ENCODE measurements at regions not wholly inside any gene's neighbourhood (a gene's known extent, or its start where the extent isn't known, plus 50 kb on each side); places are given as distances from the start of the nearest gene placed in this dataset.

DNA sequence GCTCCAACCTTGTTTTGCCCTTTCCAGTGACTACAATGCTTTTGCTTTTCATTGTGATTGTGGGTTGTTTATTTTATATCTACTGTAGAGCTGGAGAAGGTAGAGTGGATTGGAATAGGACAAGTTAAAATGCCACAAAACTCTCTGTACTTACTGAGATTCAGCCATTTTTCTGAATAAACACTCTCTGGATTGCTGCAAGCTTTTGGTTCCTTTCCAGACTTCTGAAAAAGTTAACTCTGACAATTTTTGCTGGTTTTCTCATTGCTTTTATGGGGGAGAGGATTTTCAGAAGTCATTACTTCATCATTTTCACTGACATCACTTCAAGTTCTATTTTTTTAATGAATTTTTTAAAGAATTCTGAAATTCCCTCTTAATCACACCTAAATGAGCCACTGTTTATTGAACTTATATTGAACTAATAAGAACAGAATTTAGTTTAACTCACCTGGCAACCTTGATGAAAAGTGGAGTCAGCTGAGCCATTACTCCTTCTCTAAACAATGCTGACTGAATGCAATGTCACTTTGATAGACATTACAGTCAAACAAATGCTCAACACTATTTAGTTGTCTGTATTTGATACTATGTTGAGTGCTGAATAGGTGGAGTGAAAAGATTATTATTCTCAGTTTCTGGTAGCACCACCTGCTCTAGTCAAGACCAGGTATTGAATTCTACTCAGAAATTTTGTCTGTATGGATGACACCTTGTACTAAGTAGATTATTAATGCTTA, 303.5 kb downstream of the DLEU7 start:
- TF ChIP-seq, protein P1, sequence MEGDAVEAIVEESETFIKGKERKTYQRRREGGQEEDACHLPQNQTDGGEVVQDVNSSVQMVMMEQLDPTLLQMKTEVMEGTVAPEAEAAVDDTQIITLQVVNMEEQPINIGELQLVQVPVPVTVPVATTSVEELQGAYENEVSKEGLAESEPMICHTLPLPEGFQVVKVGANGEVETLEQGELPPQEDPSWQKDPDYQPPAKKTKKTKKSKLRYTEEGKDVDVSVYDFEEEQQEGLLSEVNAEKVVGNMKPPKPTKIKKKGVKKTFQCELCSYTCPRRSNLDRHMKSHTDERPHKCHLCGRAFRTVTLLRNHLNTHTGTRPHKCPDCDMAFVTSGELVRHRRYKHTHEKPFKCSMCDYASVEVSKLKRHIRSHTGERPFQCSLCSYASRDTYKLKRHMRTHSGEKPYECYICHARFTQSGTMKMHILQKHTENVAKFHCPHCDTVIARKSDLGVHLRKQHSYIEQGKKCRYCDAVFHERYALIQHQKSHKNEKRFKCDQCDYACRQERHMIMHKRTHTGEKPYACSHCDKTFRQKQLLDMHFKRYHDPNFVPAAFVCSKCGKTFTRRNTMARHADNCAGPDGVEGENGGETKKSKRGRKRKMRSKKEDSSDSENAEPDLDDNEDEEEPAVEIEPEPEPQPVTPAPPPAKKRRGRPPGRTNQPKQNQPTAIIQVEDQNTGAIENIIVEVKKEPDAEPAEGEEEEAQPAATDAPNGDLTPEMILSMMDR (IDR thresholded peaks at IDR 0.05; ENCODE audit: insufficient read depth, low read depth, low read length) = no peak
- TF ChIP-seq EZH2 (IDR thresholded peaks at IDR 0.05; ENCODE audit: insufficient read depth, low read length) = no peak

Data from astrocyte (in vitro differentiated cells and primary cell).